K562 (cell line): ENCODE measurements at regions not wholly inside any gene's neighbourhood (a gene's known extent, or its start where the extent isn't known, plus 50 kb on each side); places are given as distances from the start of the nearest gene placed in this dataset.

Source experiments
- ATAC-seq: fragments of 200-7000 bp; cut with Tn5 transposase; 3 replicates; pipeline ENCODE4 v1.9.1; 2020; ENCODE audit warnings: moderate library complexity
- BruUV-seq: library from RNA; stranded (reverse); fragments of 400-500 nt; replicated peaks from 2 replicates; lab custom pipeline; 2021; lab: Mats Ljungman, UMichigan
- CTCF ChIA-PET: fragments of 300-600 bp; formaldehyde crosslinking; extraction: SDS; loops from one replicate; lab custom pipeline; 2021; ENCODE audit warnings: low intra/inter-chr PET ratio; lab: Yijun Ruan, JAX
- POLR2A ChIA-PET: fragments of 300-600, 350-650 bp; sonication (Branson Sonifier 250); formaldehyde crosslinking; extraction: SDS; loops from one replicate; lab custom pipeline; 2021; ENCODE audit warnings: antibody characterized with exemption, inconsistent platforms; lab: Yijun Ruan, JAX
- DNase-seq, 4 experiments: peaks; one replicate each; pipeline versions ENCODE4 v3.0.0 to v3.0.0-alpha.2; 2011 to 2018; ENCODE audit warnings: low spot score in 3 of 4, mixed read lengths in 3 of 4; ENCODE audit errors: extremely low read depth in 1 of 4
- FAIRE-seq: peaks from 2 replicates; lab custom pipeline; 2011; peaks lifted over from hg19 to GRCh38; lab: Jason Lieb, UNC
- H2AFZ ChIP-seq: 2 replicates; pipeline ENCODE4 v1.6.0; 2011; ENCODE audit warnings: low read depth, low read length, control low read depth, inconsistent platforms
- H3K27ac ChIP-seq: fragments of 200-600 bp; 3 replicates; pipeline ENCODE4 v1.8.0; 2011; ENCODE audit warnings: low read depth, mild to moderate bottlenecking, control low read depth, inconsistent platforms, low read length, moderate library complexity, mixed read lengths; ENCODE audit errors: extremely low read depth
- H3K27me3 ChIP-seq, 2 experiments: fragments of 300-600 bp in 1 of 2; 2 replicates in 1 of 2; 3 replicates in 1 of 2; pipeline versions ENCODE4 v1.6.0 to v1.8.0; 2011; ENCODE audit warnings: inconsistent platforms in 2 of 2, low read length in 2 of 2, mild to moderate bottlenecking in 1 of 2, mixed read lengths in 1 of 2, moderate library complexity in 1 of 2; ENCODE audit not compliant: control insufficient read depth in 2 of 2, insufficient read depth in 2 of 2
- H3K36me3 ChIP-seq: fragments of 300-600 bp; 3 replicates; pipeline ENCODE4 v1.8.0; 2011; ENCODE audit warnings: mild to moderate bottlenecking, low read length, inconsistent platforms; ENCODE audit not compliant: control insufficient read depth, insufficient read depth
- H3K4me1 ChIP-seq, 2 experiments: fragments of 200-600 bp in 1 of 2; replicated peaks in 1 of 2; 2 replicates in 1 of 2; 3 replicates in 1 of 2; pipeline versions ENCODE4 v1.5.1 to v1.8.0; 2011; ENCODE audit warnings: inconsistent platforms in 2 of 2, low read length in 2 of 2, mild to moderate bottlenecking in 1 of 2, mixed read lengths in 1 of 2, moderate library complexity in 1 of 2; ENCODE audit not compliant: control insufficient read depth in 2 of 2, insufficient read depth in 2 of 2
- H3K4me2 ChIP-seq: 2 replicates; pipeline ENCODE4 v1.6.1; 2011; ENCODE audit warnings: low read length, control low read depth, inconsistent platforms, mixed read lengths; ENCODE audit not compliant: insufficient read depth
- H3K4me3 ChIP-seq: fragments of 200-600 bp; sonication (generic), shearing (Covaris generic); 2 replicates; pipeline ENCODE4 v1.5.1; 2016; ENCODE audit warnings: control low read depth, inconsistent platforms
- H3K79me2 ChIP-seq: fragments of 200-600 bp; 3 replicates; pipeline ENCODE4 v1.8.0; 2011; ENCODE audit warnings: low read length, inconsistent platforms; ENCODE audit not compliant: control insufficient read depth, insufficient read depth
- H3K9ac ChIP-seq, 2 experiments: 2 replicates each; pipeline versions ENCODE4 v1.6.0 to v1.6.1; 2011; ENCODE audit warnings: low read depth in 2 of 2, low read length in 2 of 2, control low read depth in 1 of 2, inconsistent platforms in 1 of 2, mild to moderate bottlenecking in 1 of 2, mixed read lengths in 1 of 2; ENCODE audit not compliant: insufficient read depth in 1 of 2
- H3K9me1 ChIP-seq: one replicate; pipeline ENCODE4 v1.6.0; 2011; ENCODE audit warnings: inconsistent platforms, mild to moderate bottlenecking, low read length, moderate library complexity; ENCODE audit not compliant: control insufficient read depth, insufficient read depth
- H3K9me3 ChIP-seq: replicated peaks from 2 replicates; pipeline ENCODE4 v1.5.1; 2011; ENCODE audit warnings: low read depth, low read length, inconsistent platforms; ENCODE audit not compliant: control insufficient read depth, insufficient read depth
- H4K20me1 ChIP-seq: replicated peaks from 2 replicates; pipeline ENCODE4 v1.6.1; 2011; ENCODE audit warnings: low read length, inconsistent platforms, mixed read lengths; ENCODE audit not compliant: control insufficient read depth, insufficient read depth
- E4F1 ChIP-seq: fragments of 250-450 bp; sonication (Bioruptor Pico); IDR thresholded peaks from 2 replicates; pipeline ENCODE4 v1.5.0; 2021; ENCODE audit warnings: mild to moderate bottlenecking, borderline replicate concordance
- ETV5 ChIP-seq: sonication (generic); formaldehyde crosslinking; IDR thresholded peaks from 2 replicates; pipeline ENCODE4 v1.4.0; 2020; ENCODE audit warnings: low read depth, mild to moderate bottlenecking, missing genetic modification reagents
- EZH2 ChIP-seq: IDR thresholded peaks from 2 replicates; pipeline ENCODE4 v1.6.1; 2012; ENCODE audit warnings: low read depth, mild to moderate bottlenecking, inconsistent platforms, low read length, borderline replicate concordance
- HDAC6 ChIP-seq: IDR thresholded peaks from 2 replicates; pipeline ENCODE4 v1.6.1; 2012; ENCODE audit warnings: low read depth, mild to moderate bottlenecking, control low read depth, inconsistent platforms, low read length, moderate library complexity
- HOXB6 ChIP-seq: fragments of 250-450 bp; sonication (Bioruptor Pico); IDR thresholded peaks from 2 replicates; pipeline ENCODE4 v1.5.1; 2022; ENCODE audit warnings: mild to moderate bottlenecking, borderline replicate concordance
- L3MBTL2 ChIP-seq: fragments of 450-650 bp; IDR thresholded peaks from 2 replicates; pipeline ENCODE4 v1.6.1; 2016; ENCODE audit warnings: mild to moderate bottlenecking, moderate library complexity
- NUFIP1 ChIP-seq: fragments of 450-650 bp; IDR thresholded peaks from 2 replicates; pipeline ENCODE4 v1.6.1; 2018; ENCODE audit not compliant: partially characterized antibody
- PHF8 ChIP-seq: fragments of 200-600 bp; sonication (generic); IDR thresholded peaks from 2 replicates; pipeline ENCODE4 v1.6.1; 2012; ENCODE audit warnings: mixed run types, mild to moderate bottlenecking, inconsistent platforms, low read length, moderate library complexity, borderline replicate concordance
- PREB ChIP-seq: sonication (generic); formaldehyde crosslinking; IDR thresholded peaks from 2 replicates; pipeline ENCODE4 v1.8.1; 2023; ENCODE audit warnings: mild to moderate bottlenecking, missing genetic modification reagents
- TFAP4 ChIP-seq: sonication (generic); formaldehyde crosslinking; IDR thresholded peaks from 2 replicates; pipeline ENCODE4 v1.8.0; 2022; ENCODE audit warnings: missing genetic modification reagents, mild to moderate bottlenecking, moderate library complexity, borderline replicate concordance
- ZNF77 ChIP-seq: fragments of 250-450 bp; sonication (Bioruptor Pico); IDR thresholded peaks from 2 replicates; pipeline ENCODE4 v1.5.0; 2020
- WGBS: fragments of 100-300 bp; shearing (Covaris generic); methylation state at CpG from one replicate; pipeline ENCODE4 v1.1.6; 2016; ENCODE audit warnings: low coverage, mixed read lengths; ENCODE audit not compliant: insufficient coverage; ENCODE audit errors: missing lambda C conversion rate; 5-methylcytosine and 5-hydroxymethylcytosine counted together
- in situ Hi-C: fragments of 300-500 bp; cut with MboI; formaldehyde crosslinking; loops from 4 replicates; pipeline ENCODE4 v1.15.0; 2018; ENCODE audit warnings: inconsistent platforms, mixed read lengths
- intact Hi-C: fragments of 100-400 bp; cut with micrococcal nuclease; formaldehyde crosslinking; loops from 2 replicates; pipeline ENCODE4 v1.14.2; 2022

- no TSS peak for BruUV-seq
- Histone ChIP-seq H3K4me3 (no peak overlapping the region), H3K27ac (no peak overlapping the region), H4K20me1 (no peaks in the 10 kb centered on the region), H3K9me3 (no peaks in the 10 kb centered on the region), H3K9me1 (no peaks in the 10 kb centered on the region), H3K4me1 (no peaks in the 10 kb centered on the region), H2AFZ (no peak overlapping the region), H3K36me3 (no peaks in the 10 kb centered on the region), H3K79me2 (no peaks in the 10 kb centered on the region), H3K4me2 (no peak overlapping the region), H3K27me3 (no peaks in the 10 kb centered on the region), H3K9ac (no peak overlapping the region)
- WGBS: 4% methylated on average over 2 of the region's 2 CpGs
- no peak for DNase-seq
- ChIA-PET CTCF (no interaction called here), POLR2A (no interaction called here)
- in situ Hi-C loops (no loop called here), intact Hi-C loops (no loop called here)
- FAIRE-seq: no peak
- TF ChIP-seq TFAP4 (CRISPR knock-in tag): no peak
- no peak for ATAC-seq
Measured at GRCh38 chr4:19857380-19857779, 394.3 kb upstream of the SLIT2 start.

- Histone ChIP-seq H3K27ac (no peak overlapping the region), H2AFZ (no peak overlapping the region), H3K9me1 (no peaks in the 10 kb centered on the region), H3K4me1 (no peaks in the 10 kb centered on the region), H3K79me2 (no peaks in the 10 kb centered on the region), H3K36me3 (no peaks in the 10 kb centered on the region), H3K4me3 (no peak overlapping the region), H3K27me3 (no peaks in the 10 kb centered on the region), H3K9ac (no peak overlapping the region), H4K20me1 (no peaks in the 10 kb centered on the region), H3K4me2 (no peak overlapping the region), H3K9me3 (no peaks in the 10 kb centered on the region)
- WGBS: 3% methylated on average over 5 of the region's 5 CpGs
- intact Hi-C loops: no loop called here
- ChIA-PET POLR2A (no interaction called here), CTCF (no interaction called here)
- DNase-seq (no peak), ATAC-seq (no peak), FAIRE-seq (no peak)
- in situ Hi-C loops: no loop called here
- BruUV-seq: no TSS peak
- TF ChIP-seq ZNF77 (CRISPR knock-in tag) (no peak), EZH2 (no peak), HOXB6 (CRISPR knock-in tag) (no peak), PREB (CRISPR knock-in tag) (no peak), E4F1 (CRISPR knock-in tag) (no peak), L3MBTL2 (no peak), NUFIP1 (no peak), ETV5 (no peak), HDAC6 (no peak), PHF8 (no peak)
Measured at GRCh38 chr4:19850909-19851308, 400.8 kb upstream of the SLIT2 start.
